GM12874 (cell line): ENCODE measurements at regions not wholly inside any gene's neighbourhood (a gene's known extent, or its start where the extent isn't known, plus 50 kb on each side); places are given as distances from the start of the nearest gene placed in this dataset.
A peak's percentile ranks its signal among the peaks of the same experiment; 100 is the strongest.

ENCODE experiments used
- TF ChIP-seq, protein P1 (sequence below): IDR thresholded peaks from 2 replicates; pipeline ENCODE4 v1.5.1; 2011; ENCODE audit warnings: low read depth, mild to moderate bottlenecking, control low read depth, low read length, moderate library complexity; ENCODE audit not compliant: insufficient read depth

DNA sequence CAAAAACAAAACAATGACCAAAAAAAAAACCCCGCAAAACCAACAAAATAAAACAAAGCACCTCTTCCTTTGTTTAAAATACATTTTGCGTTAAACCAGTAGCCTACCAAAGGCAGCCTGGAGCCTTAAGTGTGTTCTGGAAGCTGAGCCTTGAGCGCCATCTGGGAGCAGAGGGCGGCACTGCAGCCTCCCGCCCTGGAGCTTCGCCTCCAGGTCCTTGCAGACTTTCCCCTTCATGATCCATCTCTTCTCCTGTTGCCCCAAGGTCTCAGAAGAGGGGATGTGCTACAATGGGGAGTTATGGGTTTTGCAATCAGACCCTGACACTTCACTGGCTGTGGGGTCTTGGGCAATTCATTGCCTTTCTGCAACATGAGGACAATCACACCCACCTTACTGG lies 204.9 kb downstream of the NPIPA8 start:
- TF ChIP-seq, protein P1, sequence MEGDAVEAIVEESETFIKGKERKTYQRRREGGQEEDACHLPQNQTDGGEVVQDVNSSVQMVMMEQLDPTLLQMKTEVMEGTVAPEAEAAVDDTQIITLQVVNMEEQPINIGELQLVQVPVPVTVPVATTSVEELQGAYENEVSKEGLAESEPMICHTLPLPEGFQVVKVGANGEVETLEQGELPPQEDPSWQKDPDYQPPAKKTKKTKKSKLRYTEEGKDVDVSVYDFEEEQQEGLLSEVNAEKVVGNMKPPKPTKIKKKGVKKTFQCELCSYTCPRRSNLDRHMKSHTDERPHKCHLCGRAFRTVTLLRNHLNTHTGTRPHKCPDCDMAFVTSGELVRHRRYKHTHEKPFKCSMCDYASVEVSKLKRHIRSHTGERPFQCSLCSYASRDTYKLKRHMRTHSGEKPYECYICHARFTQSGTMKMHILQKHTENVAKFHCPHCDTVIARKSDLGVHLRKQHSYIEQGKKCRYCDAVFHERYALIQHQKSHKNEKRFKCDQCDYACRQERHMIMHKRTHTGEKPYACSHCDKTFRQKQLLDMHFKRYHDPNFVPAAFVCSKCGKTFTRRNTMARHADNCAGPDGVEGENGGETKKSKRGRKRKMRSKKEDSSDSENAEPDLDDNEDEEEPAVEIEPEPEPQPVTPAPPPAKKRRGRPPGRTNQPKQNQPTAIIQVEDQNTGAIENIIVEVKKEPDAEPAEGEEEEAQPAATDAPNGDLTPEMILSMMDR = peak; percentile 39; the same call in 1 of the 2 replicates

DNA sequence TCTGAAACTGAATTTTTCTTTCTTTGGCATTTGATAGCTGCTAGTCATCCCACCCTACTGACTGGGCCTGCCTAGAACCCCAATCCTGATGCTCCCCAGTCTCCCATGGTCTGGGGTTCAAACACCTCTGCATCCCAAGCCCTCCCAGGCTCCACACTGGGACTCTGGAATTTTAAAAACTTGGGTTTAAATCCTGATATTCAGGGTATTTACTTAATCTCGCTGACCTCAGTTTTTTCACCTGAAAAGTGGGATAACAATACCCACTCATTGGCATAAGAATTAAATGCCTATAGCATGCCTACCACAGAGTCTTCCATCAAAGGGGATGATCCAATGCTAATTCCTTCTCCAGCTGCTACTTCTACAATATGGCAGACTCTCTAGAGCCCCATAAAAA lies 264.4 kb downstream of the NPIPA8 start:
- TF ChIP-seq, protein P1 = no peak

DNA sequence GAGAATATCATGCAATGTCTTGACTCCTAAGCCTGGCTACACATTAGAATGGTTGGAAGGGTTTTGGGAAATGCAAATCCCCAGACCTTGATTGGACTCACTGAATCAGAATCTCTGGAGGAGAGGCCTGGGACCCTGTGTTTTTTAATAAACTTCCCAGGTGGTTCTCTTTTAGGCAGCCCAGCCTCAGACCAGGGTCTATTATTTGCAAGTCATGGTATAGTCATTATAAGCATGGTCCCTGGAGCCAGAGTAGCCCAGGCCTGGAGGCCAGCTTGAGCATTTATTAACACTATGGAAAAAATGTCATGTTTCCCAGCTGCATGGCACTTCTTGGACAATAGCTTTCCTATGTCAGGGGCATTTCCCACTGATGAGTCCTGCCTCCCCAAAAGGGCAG lies 266.9 kb downstream of the NPIPA8 start:
- TF ChIP-seq, protein P1 = no peak

DNA sequence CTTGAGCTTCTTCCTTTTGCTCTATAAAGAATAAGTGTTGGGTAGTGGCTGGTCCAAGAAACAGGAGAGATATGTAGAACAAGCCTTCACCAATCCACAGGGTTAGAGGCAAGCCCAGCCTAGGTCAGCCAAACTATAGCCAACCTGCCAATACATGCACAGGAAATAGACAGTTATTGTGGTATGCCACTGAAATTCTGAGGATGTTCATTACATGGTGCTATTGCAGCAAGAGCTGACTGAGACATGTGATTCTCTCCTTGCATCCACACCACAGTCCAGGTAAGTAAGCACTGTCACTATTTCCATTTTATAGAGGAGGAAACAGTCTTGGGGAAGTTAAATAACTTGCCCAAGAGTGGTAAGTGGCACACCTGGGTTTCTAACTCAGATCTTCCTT lies 268.1 kb downstream of the NPIPA8 start:
- TF ChIP-seq, protein P1 = no peak

DNA sequence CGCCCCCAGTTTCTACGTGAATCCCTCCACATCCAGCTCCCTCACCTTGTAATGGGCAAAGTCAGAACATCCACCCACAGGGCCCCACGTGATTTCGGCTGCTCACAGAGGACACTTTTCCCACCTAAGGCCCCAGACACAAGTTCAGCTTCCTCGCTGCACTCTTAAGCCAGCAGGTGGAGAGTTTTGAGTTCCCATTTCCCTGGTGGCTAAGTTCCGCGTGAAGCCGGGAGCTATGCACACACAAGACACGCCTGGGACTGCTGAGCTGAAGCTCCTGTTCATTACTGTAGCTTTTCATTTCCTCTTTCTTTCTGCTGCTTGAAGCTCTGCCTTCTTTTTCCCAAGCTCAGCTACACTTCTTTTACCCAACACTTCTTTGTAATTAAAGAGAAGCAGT lies 273.8 kb downstream of the NPIPA8 start:
- TF ChIP-seq, protein P1 = no peak

DNA sequence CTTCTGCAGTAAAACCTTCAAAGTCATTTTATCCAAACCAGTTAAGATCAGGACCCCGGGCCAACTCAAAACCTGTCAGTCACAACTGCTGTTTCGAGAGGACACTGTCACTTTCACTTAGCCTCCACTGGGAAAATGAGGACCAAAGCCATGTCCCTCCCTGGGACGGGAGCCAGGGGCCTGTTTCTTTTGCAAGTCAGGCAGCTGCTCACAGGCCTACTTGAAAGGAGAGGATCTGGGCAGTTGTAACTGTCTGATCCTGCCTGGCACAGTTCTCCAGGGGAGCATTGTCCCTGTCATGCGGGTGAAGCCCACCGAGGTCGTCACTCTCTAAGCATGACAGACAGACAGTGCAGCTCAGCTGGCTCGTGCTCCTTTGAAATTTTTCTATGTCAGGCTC lies 276.2 kb downstream of the NPIPA8 start:
- TF ChIP-seq, protein P1 = no peak

DNA sequence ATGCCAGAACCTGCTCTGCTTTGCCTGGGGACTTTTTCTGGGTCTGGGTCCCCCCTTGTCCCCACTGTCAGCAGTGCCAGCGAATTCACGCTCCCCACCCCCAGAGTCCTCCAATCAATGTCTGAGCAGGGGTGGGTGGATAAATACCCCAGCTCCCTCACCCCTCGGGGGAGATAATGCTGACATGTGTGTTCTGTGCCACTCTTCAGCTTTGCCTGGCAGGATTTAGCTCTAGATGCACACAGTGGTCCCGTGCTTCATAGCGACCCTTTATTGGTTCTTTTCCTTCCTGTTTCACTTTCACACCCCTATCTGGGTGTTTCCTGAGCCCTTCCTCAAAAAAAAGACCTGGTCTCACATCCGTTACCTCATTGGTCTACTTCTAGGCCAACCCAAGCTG lies 277.0 kb downstream of the NPIPA8 start:
- TF ChIP-seq, protein P1 = no peak

DNA sequence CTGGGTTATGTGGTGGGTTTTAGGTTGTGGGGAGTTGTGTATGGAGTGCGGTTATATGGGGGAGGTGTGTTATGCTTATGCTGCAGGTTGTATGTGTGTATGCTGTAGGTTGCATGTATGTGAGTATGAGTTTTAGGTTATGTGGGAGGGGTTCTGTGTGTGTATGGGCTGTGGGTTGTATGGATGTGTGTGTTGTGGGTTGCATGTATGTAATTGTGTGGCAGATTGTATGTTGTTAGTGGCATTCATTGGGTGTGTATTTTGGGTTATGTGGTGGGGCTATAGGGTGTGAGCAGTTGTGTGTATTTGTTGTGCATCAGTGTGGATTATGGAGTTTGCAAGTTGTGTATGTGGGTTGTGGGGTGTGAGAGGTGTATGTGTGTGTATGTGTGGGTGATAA lies 277.4 kb downstream of the NPIPA8 start:
- TF ChIP-seq, protein P1 = no peak
